HT1080 (cell line): ENCODE measurements at regions not wholly inside any gene's neighbourhood (a gene's known extent, or its start where the extent isn't known, plus 50 kb on each side); places are given as distances from the start of the nearest gene placed in this dataset.
A peak's percentile ranks its signal among the peaks of the same experiment; 100 is the strongest.
"Not testable (repeated sequence)": the region's sequence is repeated elsewhere in the genome, so short reads cannot be mapped to it uniquely, and the experiment has no call there.

Source experiments
- DNase-seq: peaks from one replicate; pipeline ENCODE4 v3.0.0-alpha.2; 2015; ENCODE audit warnings: low read depth

GRCh38 chr16:75922250-75922649, 196.0 kb upstream of the CPHXL start:
- no peak for DNase-seq

- DNase-seq: no peak
Measured at GRCh38 chr16:75924397-75924796, 198.1 kb upstream of the CPHXL start.

- DNase-seq: no peak
Measured at GRCh38 chr16:75927810-75928209, 201.5 kb upstream of the CPHXL start.

- DNase-seq: no peak
Measured at GRCh38 chr16:75928295-75928694, 202.0 kb upstream of the CPHXL start.

GRCh38 chr16:75929046-75929445, 202.8 kb upstream of the CPHXL start:
- peak; percentile 59 for DNase-seq

- peak; percentile 92 for DNase-seq
Measured at GRCh38 chr16:75931043-75931442, 204.8 kb upstream of the CPHXL start.

GRCh38 chr16:75931970-75932369, 205.7 kb upstream of the CPHXL start:
- DNase-seq: peak; percentile 11

- DNase-seq: peak; percentile 71
Measured at GRCh38 chr16:75938818-75939217, 212.5 kb upstream of the CPHXL start.

GRCh38 chr16:75942351-75942750, 216.1 kb upstream of the CPHXL start:
- no peak for DNase-seq

- no peak for DNase-seq
Measured at GRCh38 chr16:75942936-75943335, 216.6 kb upstream of the CPHXL start.

GRCh38 chr16:75943705-75944514, 217.6 kb upstream of the CPHXL start:
- no peak for DNase-seq

GRCh38 chr16:75945916-75946457, 219.7 kb upstream of the CPHXL start:
- DNase-seq: no peak

- DNase-seq: no peak
Measured at GRCh38 chr16:75947626-75948239, 221.4 kb upstream of the CPHXL start.

- no peak for DNase-seq
Measured at GRCh38 chr16:75948441-75948840, 222.2 kb upstream of the CPHXL start.

- no peak for DNase-seq
Measured at GRCh38 chr16:75948886-75949285, 222.6 kb upstream of the CPHXL start.

- DNase-seq: no peak
Measured at GRCh38 chr16:75952124-75952523, 225.8 kb upstream of the CPHXL start.

- DNase-seq: peak; percentile 18
Measured at GRCh38 chr16:75957870-75958269, 231.6 kb upstream of the CPHXL start.

GRCh38 chr16:75965504-75966374, 239.4 kb upstream of the CPHXL start:
- DNase-seq: peak; percentile 61

GRCh38 chr16:75969120-75969519, 242.8 kb upstream of the CPHXL start:
- not testable (repeated sequence) for DNase-seq

GRCh38 chr16:75971334-75971733, 245.0 kb upstream of the CPHXL start:
- no peak for DNase-seq

GRCh38 chr16:75983296-75983695, 257.0 kb upstream of the CPHXL start:
- no peak for DNase-seq
